NB4 (cell line): ENCODE measurements at regions not wholly inside any gene's neighbourhood (a gene's known extent, or its start where the extent isn't known, plus 50 kb on each side); places are given as distances from the start of the nearest gene placed in this dataset.

Experiments
- MYC ChIP-seq: IDR thresholded peaks from 2 replicates; pipeline ENCODE4 v1.6.1; 2011; ENCODE audit warnings: low read depth, low read length
- POLR2A ChIP-seq: IDR thresholded peaks from 2 replicates; pipeline ENCODE4 v1.6.1; 2011; ENCODE audit warnings: mild to moderate bottlenecking; ENCODE audit not compliant: insufficient read length; ENCODE audit errors: extremely low read depth
- TF ChIP-seq, protein P1 (sequence below): IDR thresholded peaks from one replicate; pipeline ENCODE4 v1.5.1; 2012; ENCODE audit warnings: low read depth, low read length

DNA sequence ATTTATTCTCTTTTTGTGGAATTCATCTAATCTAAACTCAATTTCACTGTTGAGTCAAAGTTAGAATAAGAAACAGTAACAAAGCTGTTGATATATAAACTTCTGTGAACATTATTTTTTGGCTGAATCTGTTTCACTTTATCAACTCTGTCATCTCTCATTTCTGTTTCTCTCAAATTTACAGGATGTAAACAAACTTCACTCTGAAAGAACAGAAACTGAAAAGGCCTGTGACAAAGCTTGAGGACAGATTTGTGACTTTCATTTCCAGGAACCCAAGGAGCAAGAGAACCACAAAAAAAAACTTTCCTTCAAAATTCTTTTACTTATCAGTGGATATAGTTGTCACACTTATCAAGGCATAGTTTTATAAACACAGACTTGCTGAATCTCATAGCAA, 447.9 kb upstream of the OPRM1 start:
- TF ChIP-seq, protein P1, sequence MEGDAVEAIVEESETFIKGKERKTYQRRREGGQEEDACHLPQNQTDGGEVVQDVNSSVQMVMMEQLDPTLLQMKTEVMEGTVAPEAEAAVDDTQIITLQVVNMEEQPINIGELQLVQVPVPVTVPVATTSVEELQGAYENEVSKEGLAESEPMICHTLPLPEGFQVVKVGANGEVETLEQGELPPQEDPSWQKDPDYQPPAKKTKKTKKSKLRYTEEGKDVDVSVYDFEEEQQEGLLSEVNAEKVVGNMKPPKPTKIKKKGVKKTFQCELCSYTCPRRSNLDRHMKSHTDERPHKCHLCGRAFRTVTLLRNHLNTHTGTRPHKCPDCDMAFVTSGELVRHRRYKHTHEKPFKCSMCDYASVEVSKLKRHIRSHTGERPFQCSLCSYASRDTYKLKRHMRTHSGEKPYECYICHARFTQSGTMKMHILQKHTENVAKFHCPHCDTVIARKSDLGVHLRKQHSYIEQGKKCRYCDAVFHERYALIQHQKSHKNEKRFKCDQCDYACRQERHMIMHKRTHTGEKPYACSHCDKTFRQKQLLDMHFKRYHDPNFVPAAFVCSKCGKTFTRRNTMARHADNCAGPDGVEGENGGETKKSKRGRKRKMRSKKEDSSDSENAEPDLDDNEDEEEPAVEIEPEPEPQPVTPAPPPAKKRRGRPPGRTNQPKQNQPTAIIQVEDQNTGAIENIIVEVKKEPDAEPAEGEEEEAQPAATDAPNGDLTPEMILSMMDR: no peak
- no peak for TF ChIP-seq POLR2A
- no peak for TF ChIP-seq MYC
